HPDE6-E6E7 (cell line): ENCODE measurements at regions not wholly inside any gene's neighbourhood (a gene's known extent, or its start where the extent isn't known, plus 50 kb on each side); places are given as distances from the start of the nearest gene placed in this dataset.

Experiments
- DNase-seq: peaks from one replicate; pipeline ENCODE4 v3.0.0; 2011; ENCODE audit warnings: missing footprints; ENCODE audit errors: extremely low spot score

GRCh38 chr12:85633491-85633890, 202.7 kb downstream of the RASSF9 start:
- DNase-seq, result no peak

- no peak for DNase-seq
These were observed 196.4 kb downstream of the RASSF9 start for GRCh38 chr12:85639834-85640233.

- DNase-seq, result no peak
These were observed 194.4 kb downstream of the RASSF9 start for GRCh38 chr12:85641796-85642195.

- no peak for DNase-seq
These were observed 193.9 kb downstream of the RASSF9 start for GRCh38 chr12:85642288-85642687.

- no peak for DNase-seq
These were observed 193.4 kb downstream of the RASSF9 start for GRCh38 chr12:85642808-85643207.

- DNase-seq, result no peak
These were observed 191.7 kb downstream of the RASSF9 start for GRCh38 chr12:85644508-85644907.

- no peak for DNase-seq
These were observed 182.3 kb downstream of the RASSF9 start for GRCh38 chr12:85653731-85654455.

- no peak for DNase-seq
These were observed 181.8 kb downstream of the RASSF9 start for GRCh38 chr12:85654456-85654840.

GRCh38 chr12:85656561-85656960, 179.6 kb downstream of the RASSF9 start:
- DNase-seq, result no peak

- DNase-seq, result no peak
These were observed 179.0 kb downstream of the RASSF9 start for GRCh38 chr12:85657251-85657650.

GRCh38 chr12:85657836-85658630, 178.2 kb downstream of the RASSF9 start:
- no peak for DNase-seq

GRCh38 chr12:85659754-85660530, 176.3 kb downstream of the RASSF9 start:
- DNase-seq, result no peak

- DNase-seq, result no peak
These were observed 174.6 kb downstream of the RASSF9 start for GRCh38 chr12:85661461-85662206.

GRCh38 chr12:85662207-85662602, 174.0 kb downstream of the RASSF9 start:
- no peak for DNase-seq

GRCh38 chr12:85663631-85664030, 172.6 kb downstream of the RASSF9 start:
- no peak for DNase-seq

GRCh38 chr12:85664429-85664828, 171.8 kb downstream of the RASSF9 start:
- no peak for DNase-seq

- no peak for DNase-seq
These were observed 166.3 kb downstream of the RASSF9 start for GRCh38 chr12:85669911-85670310.

GRCh38 chr12:85672436-85672835, 163.8 kb downstream of the RASSF9 start:
- no peak for DNase-seq

- DNase-seq, result no peak
These were observed 162.2 kb downstream of the RASSF9 start for GRCh38 chr12:85673921-85674420.

GRCh38 chr12:85676816-85677749, 159.1 kb downstream of the RASSF9 start:
- no peak for DNase-seq
